PC-9 (cell line): ENCODE measurements at regions not wholly inside any gene's neighbourhood (a gene's known extent, or its start where the extent isn't known, plus 50 kb on each side); places are given as distances from the start of the nearest gene placed in this dataset.

Experiments
- EZH2 ChIP-seq: fragments of 200-600 bp; sonication (generic); IDR thresholded peaks from 2 replicates; pipeline ENCODE4 v1.8.0; 2017; ENCODE audit warnings: antibody characterized with exemption, low read depth
- TF ChIP-seq, protein P1 (sequence below): fragments of 200-600 bp; sonication (generic); conservative IDR thresholded peaks from 2 replicates; pipeline ENCODE4 v1.6.1; 2017; ENCODE audit warnings: mixed run types, antibody characterized with exemption, mild to moderate bottlenecking, moderate library complexity

DNA sequence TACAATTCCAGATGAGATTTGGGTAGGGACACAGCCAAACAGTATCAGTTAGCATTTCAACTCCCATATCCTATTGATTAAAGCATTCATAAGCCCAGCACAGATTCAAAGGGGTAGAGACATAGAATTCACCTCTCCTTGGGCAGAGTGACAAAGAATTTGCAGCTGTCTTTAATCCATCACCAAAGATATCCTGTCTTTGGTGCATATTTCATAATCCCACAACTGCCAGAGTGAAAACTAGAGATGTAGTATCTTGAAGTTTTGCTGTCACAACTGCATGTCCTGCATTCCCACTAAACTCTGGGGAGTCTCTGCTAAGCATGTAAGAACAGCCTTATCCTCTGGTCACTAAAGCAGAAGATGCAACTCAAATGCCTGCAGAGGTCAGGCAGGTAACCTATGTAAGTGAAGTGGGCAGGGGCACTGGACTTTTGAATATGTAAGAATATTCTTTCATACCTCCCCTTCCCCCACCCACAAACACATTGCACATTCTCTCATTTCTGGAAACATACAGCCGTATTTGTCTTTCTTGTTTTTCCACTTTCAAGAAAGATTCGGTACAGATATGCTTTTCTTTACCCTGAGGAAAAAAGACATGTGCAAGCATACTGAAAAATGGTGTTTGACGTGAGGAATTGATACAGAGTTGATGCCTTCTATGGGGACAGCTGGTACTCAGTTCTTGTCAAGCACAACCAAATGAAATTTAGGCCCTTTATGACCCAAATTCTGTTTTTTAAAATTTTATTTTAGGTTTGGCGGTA is 283.1 kb downstream of the SP3 start:
- TF ChIP-seq, protein P1, sequence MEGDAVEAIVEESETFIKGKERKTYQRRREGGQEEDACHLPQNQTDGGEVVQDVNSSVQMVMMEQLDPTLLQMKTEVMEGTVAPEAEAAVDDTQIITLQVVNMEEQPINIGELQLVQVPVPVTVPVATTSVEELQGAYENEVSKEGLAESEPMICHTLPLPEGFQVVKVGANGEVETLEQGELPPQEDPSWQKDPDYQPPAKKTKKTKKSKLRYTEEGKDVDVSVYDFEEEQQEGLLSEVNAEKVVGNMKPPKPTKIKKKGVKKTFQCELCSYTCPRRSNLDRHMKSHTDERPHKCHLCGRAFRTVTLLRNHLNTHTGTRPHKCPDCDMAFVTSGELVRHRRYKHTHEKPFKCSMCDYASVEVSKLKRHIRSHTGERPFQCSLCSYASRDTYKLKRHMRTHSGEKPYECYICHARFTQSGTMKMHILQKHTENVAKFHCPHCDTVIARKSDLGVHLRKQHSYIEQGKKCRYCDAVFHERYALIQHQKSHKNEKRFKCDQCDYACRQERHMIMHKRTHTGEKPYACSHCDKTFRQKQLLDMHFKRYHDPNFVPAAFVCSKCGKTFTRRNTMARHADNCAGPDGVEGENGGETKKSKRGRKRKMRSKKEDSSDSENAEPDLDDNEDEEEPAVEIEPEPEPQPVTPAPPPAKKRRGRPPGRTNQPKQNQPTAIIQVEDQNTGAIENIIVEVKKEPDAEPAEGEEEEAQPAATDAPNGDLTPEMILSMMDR = no peak
- TF ChIP-seq EZH2 = no peak
